ENCODE measurements at regions not wholly inside any gene's neighbourhood (a gene's known extent, or its start where the extent isn't known, plus 50 kb on each side); places are given as distances from the start of the nearest gene placed in this dataset.

GRCh38 chr2:114065731-114066130, 175.8 kb downstream of the ACTR3 start:
- TF ChIP-seq EZH2phosphoT487 (IDR thresholded peaks at IDR 0.05; ENCODE audit: borderline replicate concordance, low read length) (no peak), EZH2 (IDR thresholded peaks at IDR 0.05; ENCODE audit: low read length, unreplicated experiment) (no peak)
- Histone ChIP-seq H3K27ac (ENCODE audit: low read length) (no peak overlapping the region), H3K4me2 (ENCODE audit: low read length) (no peak overlapping the region), H3K9ac (ENCODE audit: low read length) (no peak overlapping the region), H3K9me2 (replicated peaks; ENCODE audit: low read length) (no peaks in the 10 kb centered on the region), H3K9me3 (ENCODE audit: low read length) (no peaks in the 10 kb centered on the region), H3K27me3 (ENCODE audit: low read length) (peaks cover 22% of the 10 kb centered on the region), H3K36me3 (ENCODE audit: low read depth, low read length) (no peaks in the 10 kb centered on the region), H3F3A (ENCODE audit: low read length, unreplicated experiment) (no peaks in the 10 kb centered on the region), H3K79me2 (ENCODE audit: low read length) (no peaks in the 10 kb centered on the region), H4K20me1 (ENCODE audit: low read length) (no peaks in the 10 kb centered on the region), H2AFZ (ENCODE audit: low read length) (no peak overlapping the region), H3K4me3 (ENCODE audit: low read length) (no peak overlapping the region), H3K4me1 (ENCODE audit: insufficient read depth, low read length) (no peaks in the 10 kb centered on the region)
- DNase-seq (no peak), ATAC-seq (no peak)
- ChIA-PET POLR2A (ENCODE audit: unreplicated experiment) (no interaction called here), CTCF (no interaction called here)
- no TSS peak for BruUV-seq (replicated peaks)
- intact Hi-C loops (cut with micrococcal nuclease) = no loop called here

- Histone ChIP-seq H4K20me1 (ENCODE audit: low read length) (no peaks in the 10 kb centered on the region), H3K4me2 (ENCODE audit: low read length) (no peak overlapping the region), H3K36me3 (ENCODE audit: low read depth, low read length) (no peaks in the 10 kb centered on the region), H3K4me3 (ENCODE audit: low read length) (no peak overlapping the region), H2AFZ (ENCODE audit: low read length) (no peak overlapping the region), H3K27me3 (ENCODE audit: low read length) (peaks cover 22% of the 10 kb centered on the region), H3K79me2 (ENCODE audit: low read length) (no peaks in the 10 kb centered on the region), H3K27ac (ENCODE audit: low read length) (no peak overlapping the region), H3F3A (ENCODE audit: low read length, unreplicated experiment) (no peaks in the 10 kb centered on the region), H3K9ac (ENCODE audit: low read length) (no peak overlapping the region), H3K9me3 (ENCODE audit: low read length) (no peaks in the 10 kb centered on the region), H3K4me1 (ENCODE audit: insufficient read depth, low read length) (no peaks in the 10 kb centered on the region), H3K9me2 (replicated peaks; ENCODE audit: low read length) (no peaks in the 10 kb centered on the region)
- BruUV-seq (replicated peaks) = no TSS peak
- intact Hi-C loops (cut with micrococcal nuclease) = no loop called here
- ChIA-PET CTCF (no interaction called here), POLR2A (ENCODE audit: unreplicated experiment) (no interaction called here)
- TF ChIP-seq CTCF (conservative IDR thresholded peaks at IDR 0.05; ENCODE audit: low read depth, low read length) = no peak
- TF ChIP-seq EZH2 (IDR thresholded peaks at IDR 0.05; ENCODE audit: low read length, unreplicated experiment) = no peak
- no peak for TF ChIP-seq EZH2phosphoT487 (IDR thresholded peaks at IDR 0.05; ENCODE audit: borderline replicate concordance, low read length)
- DNase-seq (no peak), ATAC-seq (no peak)
These were observed 176.4 kb downstream of the ACTR3 start for GRCh38 chr2:114066186-114066747.

GRCh38 chr2:114068438-114068837, 178.5 kb downstream of the ACTR3 start:
- Histone ChIP-seq H3K4me2 (ENCODE audit: low read length) (no peak overlapping the region), H3K79me2 (ENCODE audit: low read length) (no peaks in the 10 kb centered on the region), H3K4me3 (ENCODE audit: low read length) (no peak overlapping the region), H3F3A (ENCODE audit: low read length, unreplicated experiment) (no peaks in the 10 kb centered on the region), H3K9ac (ENCODE audit: low read length) (no peak overlapping the region), H3K27ac (ENCODE audit: low read length) (no peak overlapping the region), H3K9me3 (ENCODE audit: low read length) (no peaks in the 10 kb centered on the region), H3K36me3 (ENCODE audit: low read depth, low read length) (no peaks in the 10 kb centered on the region), H3K9me2 (replicated peaks; ENCODE audit: low read length) (no peaks in the 10 kb centered on the region), H3K4me1 (ENCODE audit: insufficient read depth, low read length) (no peaks in the 10 kb centered on the region), H4K20me1 (ENCODE audit: low read length) (no peaks in the 10 kb centered on the region), H2AFZ (ENCODE audit: low read length) (no peak overlapping the region), H3K27me3 (ENCODE audit: low read length) (peaks cover 35% of the 10 kb centered on the region)
- DNase-seq = no peak
- ATAC-seq = no peak
- TF ChIP-seq EZH2 (IDR thresholded peaks at IDR 0.05; ENCODE audit: low read length, unreplicated experiment) (no peak), CTCF (conservative IDR thresholded peaks at IDR 0.05; ENCODE audit: low read depth, low read length) (no peak), EZH2phosphoT487 (IDR thresholded peaks at IDR 0.05; ENCODE audit: borderline replicate concordance, low read length) (no peak)
- ChIA-PET CTCF (no interaction called here), POLR2A (ENCODE audit: unreplicated experiment) (no interaction called here)
- no TSS peak for BruUV-seq (replicated peaks)
- intact Hi-C loops (cut with micrococcal nuclease) = no loop called here

All from PC-3 (cell line).